Ovary (tissue), 7 donors: ENCODE measurements at regions not wholly inside any gene's neighbourhood (a gene's known extent, or its start where the extent isn't known, plus 50 kb on each side); places are given as distances from the start of the nearest gene placed in this dataset. TPM values are rescaled to one million over a fixed set of nuclear protein-coding genes. Genes with fewer than 3 reads are reported as not detected.

Source experiments
- DNase-seq, 5 donors: peaks; one replicate each; pipeline ENCODE4 v3.0.0-alpha.2; 2019 to 2020
- H3K27ac ChIP-seq, 2 donors: fragments of 200-600 bp; one replicate each; pipeline versions ENCODE4 v1.5.1 to v1.8.0; 2019 to 2022
- H3K27me3 ChIP-seq: fragments of 200-600 bp; one replicate; pipeline ENCODE4 v1.8.0; 2022
- H3K36me3 ChIP-seq: fragments of 200-600 bp; sonication (generic); one replicate; pipeline ENCODE4 v1.5.1; 2019
- H3K4me1 ChIP-seq: one replicate; pipeline ENCODE4 v1.8.1; 2013; ENCODE audit warnings: mild to moderate bottlenecking, moderate library complexity; ENCODE audit not compliant: insufficient read depth
- H3K4me3 ChIP-seq: fragments of 200-600 bp; sonication (generic); one replicate; pipeline ENCODE4 v1.5.1; 2017
- H3K9me3 ChIP-seq, 2 donors: fragments of 200-600 bp in 1 of 2; sonication (generic) in 1 of 2; one replicate each; pipeline versions ENCODE4 v1.5.1 to v1.8.1; 2013 to 2019; ENCODE audit warnings: mild to moderate bottlenecking in 1 of 2, moderate library complexity in 1 of 2
- CTCF ChIP-seq, 3 donors: fragments of 450-650 bp in 2 of 3; fragments of 200-600 bp in 1 of 3; IDR thresholded peaks; one replicate each; pipeline versions ENCODE4 v1.5.1 to v1.8.0; 2016 to 2022; ENCODE audit warnings: antibody characterized with exemption in 3 of 3, mild to moderate bottlenecking in 1 of 3
- EP300 ChIP-seq: sonication (generic); formaldehyde crosslinking; IDR thresholded peaks from one replicate; pipeline ENCODE4 v1.6.1; 2017; ENCODE audit warnings: antibody characterized with exemption
- POLR2A ChIP-seq: fragments of 450-650 bp; IDR thresholded peaks from one replicate; pipeline ENCODE4 v1.6.1; 2017; ENCODE audit warnings: antibody characterized with exemption, mild to moderate bottlenecking, moderate library complexity
- WGBS, 3 donors: extraction: QIAGEN DNeasy Blood & Tissue Kit in 1 of 3; methylation state at CpG; one replicate each; pipeline versions ENCODE4 v1.1.5 to v1.1.7; 2013 to 2017; 5-methylcytosine and 5-hydroxymethylcytosine counted together
- intact Hi-C, 4 donors: fragments of 100-400 bp; cut with DNase I; formaldehyde crosslinking; loops; one replicate each; pipeline versions ENCODE4 v1.11.0 to v1.15.1; 2022 to 2023
- small RNA-seq: library from RNA; depleted of rRNA; stranded (forward); fragments of <200 nt; gene quantifications from one replicate; pipeline ENCODE3, GENCODE V24; 2016
- donor health status: DM: no; HTN: no; CAD: no; lungs with moderate emphysema.
- donor health status: DM: no; HTN: no; CAD: no.
- donor health status: Bipolar disorder and iron deficiency.
- donor health status: DM: no; HTN: no; CAD: no.
- donor health status: DM: yes; HTN: yes; CAD: no.

GRCh38 chr9:101791938-101792337 is 53.5 kb upstream of the GRIN3A start:
- Histone ChIP-seq H3K27me3 (no peaks in the 10 kb centered on the region), H3K4me3 (no peak overlapping the region), H3K27ac (no peak overlapping the region), H3K9me3 (no peaks in the 10 kb centered on the region), H3K4me1 (no peaks in the 10 kb centered on the region), H3K36me3 (no peaks in the 10 kb centered on the region)
- intact Hi-C loops: no loop called here
- no peak for DNase-seq
- no peak for TF ChIP-seq EP300
- no peak for TF ChIP-seq CTCF (IDR thresholded peaks at IDR 0.05)
- WGBS, 3 donors: 9 to 11% (median 10%) methylated on average over 3 of the region's 3 CpGs

- no peaks in the 10 kb centered on the region for H3K27me3 ChIP-seq
- H3K9me3 ChIP-seq: no peaks in the 10 kb centered on the region
- H3K27ac ChIP-seq: no peak overlapping the region
- 76 to 79% (median 76%) methylated on average over 6 of the region's 6 CpGs for WGBS, 3 donors
- no peaks in the 10 kb centered on the region for H3K4me1 ChIP-seq
- H3K36me3 ChIP-seq: no peaks in the 10 kb centered on the region
- intact Hi-C loops: no loop called here
- no peak for DNase-seq
- no peak overlapping the region for H3K4me3 ChIP-seq
- TF ChIP-seq POLR2A (no peak), EP300 (no peak), CTCF (IDR thresholded peaks at IDR 0.05) (no peak)
These were observed 53.1 kb upstream of the GRIN3A start for GRCh38 chr9:101791533-101791932.

Small RNA genes lying in the stretch of these regions (small RNA-seq; reads per million reads assigned to genes)
- gene RNU6-329P: not detected
